Osteocyte (in vitro differentiated cells): ENCODE measurements at regions not wholly inside any gene's neighbourhood (a gene's known extent, or its start where the extent isn't known, plus 50 kb on each side); places are given as distances from the start of the nearest gene placed in this dataset.
"Not testable (repeated sequence)": the region's sequence is repeated elsewhere in the genome, so short reads cannot be mapped to it uniquely, and the experiment has no call there.

ENCODE experiments used
- DNase-seq: peaks from one replicate; pipeline ENCODE4 v3.0.0; 2021; ENCODE audit warnings: mixed read lengths; ENCODE audit not compliant: unreplicated experiment; ENCODE audit errors: extremely low spot score
- H3K27ac Mint-ChIP-seq: one replicate; pipeline ENCODE4 v1.8.0; 2021; ENCODE audit warnings: mild to moderate bottlenecking, mixed read lengths; ENCODE audit not compliant: unreplicated experiment
- H3K27me3 Mint-ChIP-seq: one replicate; pipeline ENCODE4 v1.8.0; 2021; ENCODE audit warnings: mixed read lengths; ENCODE audit not compliant: unreplicated experiment
- H3K36me3 Mint-ChIP-seq: one replicate; pipeline ENCODE4 v1.8.0; 2021; ENCODE audit warnings: mixed read lengths; ENCODE audit not compliant: unreplicated experiment
- H3K4me1 Mint-ChIP-seq: one replicate; pipeline ENCODE4 v1.8.0; 2021; ENCODE audit warnings: mixed read lengths; ENCODE audit not compliant: unreplicated experiment
- H3K4me3 Mint-ChIP-seq: one replicate; pipeline ENCODE4 v1.8.0; 2021; ENCODE audit warnings: mild to moderate bottlenecking, moderate library complexity, mixed read lengths; ENCODE audit not compliant: unreplicated experiment
- H3K9me3 Mint-ChIP-seq: one replicate; pipeline ENCODE4 v1.8.0; 2021; ENCODE audit warnings: mixed read lengths; ENCODE audit not compliant: unreplicated experiment

DNA sequence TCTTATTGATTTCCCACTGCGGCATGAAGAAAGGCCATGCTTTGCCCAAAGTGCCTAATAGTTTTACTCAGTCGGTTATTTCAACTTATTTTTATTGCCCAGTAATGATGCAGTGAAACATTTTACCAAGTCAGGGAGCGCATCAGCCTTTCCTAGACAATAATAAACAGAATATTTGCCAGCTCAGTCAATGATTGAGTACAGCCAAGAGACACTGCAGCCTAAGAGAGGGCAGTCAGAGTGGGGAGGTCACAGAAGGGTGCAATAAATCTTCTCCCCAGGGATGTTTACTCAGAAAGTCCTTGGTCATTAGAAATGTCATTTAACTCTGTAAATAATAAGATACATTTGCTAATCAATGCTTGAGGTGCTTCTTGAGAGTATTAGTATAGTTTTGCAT lies 271.0 kb downstream of the SPATA31A7 start:
- not testable (repeated sequence) for H3K36me3 Mint-ChIP-seq, H3K4me1 Mint-ChIP-seq, DNase-seq, H3K9me3 Mint-ChIP-seq, H3K4me3 Mint-ChIP-seq, H3K27ac Mint-ChIP-seq, H3K27me3 Mint-ChIP-seq
